GM19468 (cell line): ENCODE measurements at regions not wholly inside any gene's neighbourhood (a gene's known extent, or its start where the extent isn't known, plus 50 kb on each side); places are given as distances from the start of the nearest gene placed in this dataset.

Experiments used
- ATAC-seq: cut with Tn5 transposase; IDR thresholded peaks from one replicate; pipeline ENCODE4 v1.9.1; 2021; ENCODE audit warnings: mild to moderate bottlenecking, moderate library complexity, moderate number of reproducible peaks; ENCODE audit not compliant: unreplicated experiment; ENCODE audit errors: extremely low read depth

DNA sequence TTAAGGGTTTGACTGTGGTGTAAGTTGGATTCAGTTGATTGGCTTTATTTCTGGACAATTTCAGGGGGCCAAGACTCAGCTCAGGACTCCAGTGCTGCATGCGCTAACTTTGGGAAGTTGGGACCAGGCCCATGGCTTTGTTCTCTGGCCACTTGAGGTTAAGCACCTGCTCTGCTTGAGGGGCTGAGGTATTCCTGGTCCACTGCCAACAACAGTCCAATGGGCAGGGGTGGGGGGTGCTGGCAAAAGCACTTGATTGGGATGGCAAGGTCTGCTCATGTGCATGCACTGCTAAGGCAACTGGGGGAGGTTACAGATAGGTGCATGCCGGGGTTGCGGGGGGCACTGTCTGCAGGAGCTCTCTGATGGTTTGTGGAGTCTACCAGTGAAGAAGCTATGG, 52.6 kb upstream of the ASB17 start:
- ATAC-seq = no peak

DNA sequence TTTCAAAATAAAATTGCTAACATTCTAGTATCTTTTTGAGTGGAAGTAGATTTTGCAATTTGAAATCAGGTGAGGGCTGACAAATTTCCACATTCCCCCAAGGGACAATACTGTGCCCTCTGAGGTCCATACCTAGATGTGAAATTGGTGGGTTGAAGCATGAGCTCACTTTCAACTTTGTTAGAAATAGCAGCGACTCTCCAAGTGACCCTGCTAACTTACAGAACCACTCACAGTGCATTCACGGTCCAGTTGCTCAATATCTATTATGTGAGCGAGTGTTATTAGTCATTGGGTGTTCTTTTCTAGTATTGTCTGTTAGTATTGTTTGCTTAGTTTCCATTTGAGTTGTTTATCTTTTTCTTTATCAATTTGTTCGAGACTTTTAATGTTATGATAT, 53.6 kb upstream of the ASB17 start:
- ATAC-seq = peak; percentile 81

DNA sequence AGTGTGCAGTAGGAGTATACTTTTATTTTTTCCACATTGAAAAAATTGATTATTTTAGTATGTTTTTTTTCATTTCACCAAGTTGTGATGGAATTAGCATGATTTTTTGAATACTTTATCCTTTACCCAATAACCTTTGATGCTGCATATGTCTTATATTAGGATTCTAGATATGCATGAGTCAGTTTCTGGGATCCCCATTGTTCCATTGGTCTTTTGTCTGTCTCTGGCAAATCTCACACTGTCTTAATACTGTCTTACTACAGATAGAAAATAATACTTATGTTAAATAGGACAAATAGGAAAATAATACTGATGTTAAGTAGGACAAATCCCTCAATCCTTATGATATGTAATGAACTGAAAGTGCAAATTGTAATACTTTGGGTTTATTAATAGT, 54.3 kb upstream of the ASB17 start:
- ATAC-seq = no peak

DNA sequence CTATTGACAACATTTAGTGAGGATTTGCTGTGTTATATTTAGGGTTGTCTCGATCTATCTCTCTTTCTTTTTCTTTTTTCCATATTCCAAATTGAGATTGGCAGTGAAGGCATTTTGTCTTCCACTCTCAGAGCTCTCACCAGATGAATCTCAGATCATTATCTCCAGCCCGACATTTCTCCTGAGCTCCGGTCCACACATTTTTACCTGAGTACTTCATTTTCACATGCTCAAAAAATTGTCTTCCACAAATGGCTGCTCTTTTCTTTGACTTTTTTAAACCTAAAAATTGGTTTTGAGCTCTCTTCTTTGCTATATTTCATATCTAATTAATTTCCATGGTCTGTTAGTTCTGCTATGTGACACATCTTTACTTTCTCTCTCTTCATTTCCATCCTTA, 56.9 kb upstream of the ASB17 start:
- ATAC-seq = no peak

DNA sequence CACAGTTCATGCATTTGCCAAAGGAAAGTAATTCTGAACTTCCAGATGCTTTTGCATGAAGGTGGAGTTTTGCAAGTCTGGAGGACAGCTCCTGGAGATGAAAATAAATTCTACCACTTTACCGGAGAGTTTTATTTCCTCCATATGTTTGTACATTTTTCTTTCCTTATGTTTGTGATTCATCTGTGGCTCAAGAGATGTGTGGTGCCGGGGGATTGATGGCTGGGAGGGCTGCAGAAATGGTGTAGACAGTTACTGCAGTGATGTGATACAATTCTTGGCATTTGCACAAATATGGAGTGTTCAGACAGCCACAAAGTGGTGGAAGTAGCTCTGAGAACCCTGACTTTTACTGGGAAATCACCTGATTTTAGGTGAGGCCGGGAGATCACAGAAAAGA, 58.5 kb upstream of the ASB17 start:
- no peak for ATAC-seq

DNA sequence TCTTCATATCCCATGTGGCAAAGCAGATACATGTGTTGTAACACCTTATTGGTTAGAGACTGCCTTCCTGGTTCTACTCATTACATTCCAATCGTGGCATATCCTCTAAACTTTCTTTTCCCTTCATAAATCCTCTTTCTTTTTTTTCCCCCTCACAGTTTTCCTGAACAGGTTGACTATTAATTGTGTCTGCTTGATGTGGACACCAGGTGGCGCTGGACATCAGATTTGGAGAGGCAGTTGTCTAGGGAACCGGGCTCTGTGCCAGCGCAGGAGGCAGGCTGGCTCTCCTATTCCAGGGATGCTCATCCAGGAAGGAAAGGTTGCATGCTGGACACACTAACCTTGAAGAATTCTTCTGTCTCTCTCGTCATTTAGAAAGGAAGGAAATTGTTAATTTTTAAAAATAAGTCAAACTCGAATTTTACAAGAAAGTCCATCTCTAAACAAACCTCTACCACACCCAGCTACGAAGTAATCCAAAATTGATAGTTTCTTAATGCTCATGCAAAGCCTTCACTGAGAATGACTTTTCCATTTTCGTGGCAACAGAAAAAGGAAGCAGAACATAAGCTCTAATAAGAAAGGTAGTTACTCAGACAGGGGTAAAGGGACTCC, 59.4 kb upstream of the ASB17 start:
- peak; percentile 79 for ATAC-seq

DNA sequence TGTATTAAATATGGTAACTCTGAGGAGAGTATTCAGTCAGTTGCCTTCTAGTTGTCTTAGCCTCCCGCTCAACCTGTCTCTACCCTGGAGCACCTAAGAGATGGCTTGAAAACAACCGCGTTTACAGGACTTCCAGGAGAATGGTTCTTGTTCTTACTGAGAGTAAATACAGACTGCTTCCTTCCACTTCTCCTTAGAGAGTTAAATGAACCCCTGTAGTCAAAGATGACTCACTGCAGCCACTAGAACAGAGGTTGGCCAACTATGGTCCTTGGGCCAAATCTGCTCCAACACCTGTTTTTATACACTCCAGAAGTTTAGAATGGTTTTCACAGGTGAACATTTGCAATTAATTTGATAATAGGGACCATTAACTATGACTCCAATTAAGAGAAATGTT, 60.1 kb upstream of the ASB17 start:
- ATAC-seq = no peak

DNA sequence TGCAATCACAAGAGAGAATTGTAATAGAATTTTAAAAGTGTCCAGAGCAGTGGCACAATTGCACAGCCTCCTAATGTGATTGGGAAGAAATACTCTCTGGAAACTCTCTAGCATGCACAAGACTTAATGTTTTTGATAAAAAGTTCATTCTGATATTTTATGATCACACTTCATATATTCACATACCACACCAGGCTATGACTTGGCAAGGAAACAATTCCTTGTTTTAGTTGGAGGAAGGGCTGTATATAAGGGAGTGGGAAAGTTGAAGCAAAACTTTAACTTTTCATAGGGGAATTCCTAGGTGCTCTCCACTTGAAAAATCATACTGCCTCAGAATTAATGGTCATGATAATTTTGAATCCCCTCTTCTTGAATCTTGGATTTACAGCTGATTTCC, 61.5 kb upstream of the ASB17 start:
- no peak for ATAC-seq

DNA sequence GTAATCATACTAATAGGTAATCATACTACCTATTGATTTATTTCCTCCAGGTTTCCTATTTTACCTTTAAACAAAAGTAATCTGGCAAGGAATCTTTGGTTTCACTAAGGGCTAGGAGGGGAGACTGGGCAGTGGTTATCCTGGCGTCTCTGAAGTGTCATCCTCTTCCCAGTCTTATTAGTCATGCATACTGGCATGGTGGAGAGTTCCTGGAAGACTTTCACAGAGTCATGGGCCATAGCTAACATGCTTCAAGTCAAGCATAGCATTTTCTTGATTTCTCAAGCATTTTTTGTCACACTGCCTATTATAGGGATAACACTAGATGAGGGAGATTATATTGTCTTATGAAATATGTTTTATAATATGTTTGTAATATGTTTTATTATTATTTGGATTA, 64.0 kb upstream of the ASB17 start:
- no peak for ATAC-seq

DNA sequence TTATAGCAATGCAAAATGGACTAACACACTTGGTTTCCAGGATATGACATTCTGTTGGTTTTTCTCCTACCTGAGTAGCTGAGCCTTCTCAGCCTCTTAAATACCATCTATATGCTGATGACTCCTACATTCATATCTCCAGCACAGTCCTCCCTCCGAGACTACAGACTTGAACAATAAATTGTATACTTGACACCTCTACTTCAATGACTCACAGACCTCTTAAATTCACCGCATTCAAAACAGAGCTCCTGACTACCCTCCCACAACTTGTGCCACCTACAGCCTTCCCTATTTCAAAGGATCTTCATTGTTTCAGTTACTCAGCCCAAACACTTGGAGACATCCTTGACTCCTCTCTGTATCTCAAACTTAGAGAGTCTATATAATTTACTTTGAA, 66.8 kb upstream of the ASB17 start:
- ATAC-seq = no peak

DNA sequence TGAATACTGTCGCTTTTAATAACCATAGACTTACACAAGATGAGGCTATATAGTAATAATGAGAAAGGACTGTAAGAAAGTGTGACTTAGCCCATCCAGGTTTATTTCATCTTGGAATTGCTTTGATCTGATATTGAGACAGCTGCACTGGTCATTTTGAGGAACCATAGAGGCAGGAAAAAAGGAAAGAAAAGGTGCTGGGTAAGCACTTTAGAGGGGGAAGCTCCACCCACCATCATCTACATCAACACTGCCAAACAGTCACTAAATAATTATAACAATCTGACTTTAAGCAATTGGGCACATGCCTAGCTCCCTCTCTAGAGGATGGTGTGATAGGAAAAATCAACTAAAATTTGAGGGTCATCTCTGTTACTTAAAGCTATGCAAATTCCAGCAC, 70.6 kb upstream of the ST6GALNAC3 start:
- no peak for ATAC-seq

DNA sequence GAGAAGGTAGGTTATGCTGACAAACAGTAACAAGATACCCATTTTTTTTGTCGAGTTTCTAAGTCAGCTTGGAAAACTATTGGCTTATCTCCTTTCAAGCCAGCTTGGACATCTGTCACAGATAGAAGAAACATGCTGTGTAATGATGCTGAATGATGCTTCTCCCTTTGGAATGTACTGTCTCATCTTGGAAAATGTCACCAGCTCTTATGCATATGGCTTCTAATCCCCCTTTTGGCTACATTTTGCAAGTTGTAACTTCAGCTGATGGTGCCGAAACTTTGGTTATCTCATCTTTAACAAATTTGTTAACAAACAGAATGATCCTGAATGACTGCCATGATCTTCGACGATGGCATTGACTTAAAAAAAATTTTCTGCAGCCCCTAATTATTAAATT, 68.8 kb upstream of the ST6GALNAC3 start:
- ATAC-seq = no peak

DNA sequence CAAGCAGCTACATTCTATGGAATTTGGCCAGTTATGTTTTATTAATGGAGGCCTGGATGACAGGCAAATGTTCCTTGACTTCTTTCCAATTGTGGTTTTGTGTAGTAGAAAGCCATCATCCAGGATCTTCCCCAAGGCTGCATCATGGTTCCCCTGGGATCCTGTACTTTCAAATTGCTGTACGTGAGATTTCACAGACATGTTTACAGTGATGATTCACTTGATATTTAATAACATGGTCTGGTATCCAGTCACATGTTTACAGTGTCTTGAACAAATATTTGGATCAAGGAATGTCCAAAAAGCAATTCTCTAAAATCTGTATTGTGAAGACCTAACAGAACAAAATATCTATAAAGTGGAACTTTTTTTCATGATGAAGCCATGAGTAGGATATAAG, 68.3 kb upstream of the ST6GALNAC3 start:
- no peak for ATAC-seq

DNA sequence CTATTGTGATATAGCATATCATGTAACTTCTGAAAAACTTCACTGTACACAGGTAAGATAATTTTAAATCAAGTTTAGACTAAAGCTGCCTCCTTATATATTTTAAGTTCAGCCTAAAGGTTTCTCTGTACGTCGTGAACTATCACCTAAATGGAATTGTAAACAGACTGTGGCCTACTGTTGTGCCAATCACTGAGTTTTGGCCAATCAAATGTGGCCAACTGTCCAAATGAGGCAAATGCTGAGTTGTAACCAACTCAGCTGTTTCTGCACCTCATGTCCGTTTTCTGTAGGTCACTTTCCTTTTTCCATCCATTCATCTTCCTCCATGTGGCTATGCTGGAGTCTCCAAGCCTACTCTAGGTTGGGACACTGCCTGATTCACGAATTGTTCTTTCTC, 63.7 kb upstream of the ST6GALNAC3 start:
- no peak for ATAC-seq

DNA sequence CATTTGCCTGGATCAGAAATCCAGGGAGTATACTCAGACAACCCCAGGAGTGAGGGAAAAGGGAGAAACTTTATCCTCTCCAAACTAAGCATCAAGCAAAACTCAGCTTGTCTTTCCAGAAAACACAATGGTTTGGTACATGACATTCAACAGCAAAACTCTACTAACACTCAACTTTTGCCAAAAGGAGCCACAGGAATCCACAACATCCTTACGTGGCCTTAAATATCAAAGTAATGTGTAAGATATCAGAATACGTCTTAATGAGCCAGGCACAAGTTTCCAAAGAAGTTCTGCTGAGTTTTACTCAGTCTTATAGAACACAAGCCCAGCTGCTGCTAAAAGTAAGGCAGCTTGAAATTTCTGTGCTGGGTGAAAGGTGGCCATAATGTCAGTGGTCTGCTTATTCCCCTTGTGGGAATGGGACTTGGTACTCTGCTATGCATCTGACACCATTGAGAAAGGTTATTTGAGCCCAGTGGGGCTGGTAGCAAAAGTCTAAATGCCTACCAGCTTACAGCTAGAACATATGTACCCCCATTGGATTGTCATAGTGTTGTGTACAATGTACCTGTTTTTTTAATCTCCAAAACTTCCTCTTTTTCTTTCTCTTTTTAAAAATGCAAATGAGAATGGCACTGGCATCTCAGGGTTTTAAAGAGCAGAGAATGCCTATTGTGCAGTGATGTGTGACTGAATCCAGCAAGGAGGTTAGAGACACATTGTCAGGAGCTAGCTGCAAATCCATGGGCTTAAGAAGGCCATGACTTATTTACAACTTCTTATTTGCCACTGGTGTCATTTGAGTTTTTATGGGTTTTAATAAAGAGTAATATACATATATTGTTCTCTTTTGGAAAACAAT, 62.0 kb upstream of the ST6GALNAC3 start:
- no peak for ATAC-seq

DNA sequence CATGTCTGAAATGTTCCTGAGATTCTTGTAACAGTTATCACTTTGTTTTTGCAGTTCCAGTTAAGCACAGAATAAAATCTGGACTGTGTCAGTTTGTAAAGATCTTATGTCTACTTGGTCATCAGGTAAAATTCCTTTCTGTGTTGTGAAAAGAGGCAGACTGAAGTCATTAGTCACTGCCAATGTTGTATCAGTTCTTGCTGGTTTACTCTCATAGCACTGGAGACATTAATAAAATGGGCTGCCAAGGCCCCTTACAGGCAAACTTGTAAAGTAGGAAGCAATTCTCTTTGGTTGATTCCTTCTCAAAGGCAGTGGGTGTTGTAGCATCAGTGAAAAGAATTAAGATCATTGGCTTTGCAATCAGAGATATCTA, 61.4 kb upstream of the ST6GALNAC3 start:
- ATAC-seq = no peak

DNA sequence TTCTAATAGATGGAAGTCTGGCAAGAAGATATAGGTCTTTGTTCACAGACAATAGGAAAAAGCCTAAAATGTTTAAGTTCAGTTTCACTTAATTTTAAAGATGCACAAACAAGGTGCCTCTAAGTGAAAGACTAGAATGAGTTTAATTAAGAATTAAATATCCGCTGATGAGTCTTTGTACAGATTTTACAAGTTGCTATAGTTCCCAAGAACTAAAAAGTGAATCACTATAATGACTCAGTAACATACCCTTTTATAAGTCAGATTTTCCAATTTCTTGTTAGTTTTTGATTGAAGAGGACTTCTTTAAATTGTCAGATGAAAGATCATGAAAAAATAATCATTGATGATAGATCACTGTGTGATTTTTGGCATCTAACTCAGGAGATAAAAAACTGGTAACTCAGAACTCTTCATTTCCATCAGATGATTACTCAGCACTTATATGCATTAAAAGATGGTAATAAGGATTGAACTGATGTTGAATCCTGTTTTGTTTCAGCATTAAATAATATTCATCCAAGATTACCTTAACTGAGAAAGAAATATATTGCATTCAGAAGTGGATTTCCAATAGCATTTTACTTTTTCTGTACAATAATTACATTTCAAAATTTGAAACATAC, 59.0 kb upstream of the ST6GALNAC3 start:
- no peak for ATAC-seq

DNA sequence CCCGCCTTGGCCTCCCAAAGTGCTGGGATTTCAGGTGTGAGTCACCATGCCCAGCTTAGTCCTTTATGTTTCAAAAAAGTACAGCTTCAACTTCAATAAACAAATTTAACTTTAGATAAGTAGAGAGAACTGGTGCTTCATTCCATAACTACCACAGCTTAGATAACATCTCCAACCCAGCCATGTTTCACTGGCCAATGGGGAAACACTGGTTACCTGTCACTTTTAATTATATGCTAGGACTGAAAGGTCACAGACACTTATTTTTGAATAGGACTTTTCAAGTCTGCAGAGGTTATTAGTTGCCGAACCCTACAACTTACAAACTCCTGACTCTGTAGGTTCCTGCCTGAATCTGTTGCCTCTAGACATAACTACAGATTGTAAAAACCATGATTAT, 56.5 kb upstream of the ST6GALNAC3 start:
- ATAC-seq = no peak

DNA sequence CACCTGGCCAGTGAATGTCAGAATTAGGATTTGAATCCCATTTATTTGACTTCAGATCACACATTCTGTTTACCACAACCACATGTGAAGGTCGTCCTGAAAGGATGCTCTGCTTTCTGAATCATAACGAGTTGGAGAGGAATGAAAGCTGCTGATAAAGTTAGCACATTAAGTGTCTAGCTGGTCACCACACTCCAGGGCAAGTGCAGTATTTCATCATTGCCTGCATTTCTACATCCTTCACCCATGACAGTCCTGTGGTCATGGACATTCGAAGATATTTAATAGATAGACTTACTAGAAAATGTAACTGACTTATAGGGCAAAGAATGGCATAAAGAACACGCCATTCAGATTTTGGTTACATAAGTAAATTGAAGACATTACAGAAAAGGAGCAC, 52.7 kb upstream of the ST6GALNAC3 start:
- ATAC-seq = no peak

DNA sequence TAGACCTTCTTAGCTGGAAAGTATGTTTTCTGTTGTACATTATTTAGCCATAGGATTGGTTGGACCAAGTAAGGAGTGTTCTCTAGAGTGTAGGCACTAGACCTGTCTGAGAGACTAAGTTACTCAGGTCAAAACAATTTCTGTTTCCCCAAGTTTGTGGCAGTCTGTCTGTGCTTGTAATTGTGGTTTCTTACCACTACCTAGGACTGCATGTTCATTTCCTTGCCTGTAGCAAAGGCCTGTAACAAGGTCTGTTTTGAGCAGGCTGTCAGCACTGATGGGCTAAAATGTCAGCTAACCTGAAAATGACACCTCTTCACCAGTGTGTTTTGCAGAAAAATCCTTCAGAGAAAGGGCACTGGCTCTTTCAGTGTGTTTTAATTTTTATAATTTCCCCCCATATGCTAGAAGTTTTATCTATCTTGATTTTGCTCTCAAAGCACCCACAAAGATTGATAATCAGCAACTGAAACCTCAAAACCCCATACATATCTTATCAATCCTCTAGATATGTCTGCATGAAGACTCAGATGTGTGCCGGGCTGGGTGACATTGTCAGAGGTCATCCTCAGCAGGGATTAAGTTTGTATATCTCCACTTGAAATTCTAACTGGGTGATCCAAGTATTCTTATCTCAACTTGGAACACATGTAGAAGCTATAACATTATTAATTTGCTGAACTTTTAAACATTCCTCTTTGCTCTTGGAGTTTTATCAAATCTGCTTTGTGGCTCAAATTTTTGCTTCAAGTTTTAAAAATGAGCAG, 50.7 kb upstream of the ST6GALNAC3 start:
- ATAC-seq = no peak
